ENCODE measurements at regions not wholly inside any gene's neighbourhood (a gene's known extent, or its start where the extent isn't known, plus 50 kb on each side); places are given as distances from the start of the nearest gene placed in this dataset.

- H2AFZ ChIP-seq (ENCODE audit: low read depth, low read length) = 0 out of 2 replicates have a peak overlapping the region, but pooled peaks have one; percentile 9
- WGBS (ENCODE audit: insufficient coverage, low coverage, missing lambda C conversion rate) = 40% methylated on average over 2 of the region's 3 CpGs
- H3K27ac ChIP-seq (ENCODE audit: extremely low read depth, low read depth, low read length) = no peak overlapping the region
- CTCF ChIA-PET (ENCODE audit: low intra/inter-chr PET ratio) = no interaction called here
- in situ Hi-C loops (cut with MboI) (no loop called here), intact Hi-C loops (cut with micrococcal nuclease) (no loop called here)
- H3K79me2 ChIP-seq (ENCODE audit: control insufficient read depth, insufficient read depth, low read length) = no peaks in the 10 kb centered on the region
- H3K4me2 ChIP-seq (ENCODE audit: insufficient read depth, low read length) = no peak overlapping the region
- ATAC-seq = no peak
- H3K9me1 ChIP-seq (ENCODE audit: control insufficient read depth, insufficient read depth, low read length) = no peaks in the 10 kb centered on the region
- no peaks in the 10 kb centered on the region for H3K36me3 ChIP-seq (ENCODE audit: control insufficient read depth, insufficient read depth, low read length)
- no peaks in the 10 kb centered on the region for H3K9me3 ChIP-seq (replicated peaks; ENCODE audit: control insufficient read depth, insufficient read depth, low read depth, low read length)
- H3K27me3 ChIP-seq (ENCODE audit: control insufficient read depth in 2 of 2, insufficient read depth in 2 of 2, low read length in 2 of 2) = no peaks in the 10 kb centered on the region
- POLR2A ChIA-PET = no interaction called here
- H3K9ac ChIP-seq (ENCODE audit: insufficient read depth in 1 of 2, low read depth in 2 of 2, low read length in 2 of 2) = no peak overlapping the region
- no peaks in the 10 kb centered on the region for H4K20me1 ChIP-seq (replicated peaks; ENCODE audit: control insufficient read depth, insufficient read depth, low read length)
- H3K4me1 ChIP-seq (replicated peaks in 1 of 2; ENCODE audit: control insufficient read depth in 2 of 2, insufficient read depth in 2 of 2, low read length in 2 of 2) = no peaks in the 10 kb centered on the region
- no peak for DNase-seq (ENCODE audit: extremely low read depth in 1 of 4, low spot score in 3 of 4)
- TF ChIP-seq, protein P1, sequence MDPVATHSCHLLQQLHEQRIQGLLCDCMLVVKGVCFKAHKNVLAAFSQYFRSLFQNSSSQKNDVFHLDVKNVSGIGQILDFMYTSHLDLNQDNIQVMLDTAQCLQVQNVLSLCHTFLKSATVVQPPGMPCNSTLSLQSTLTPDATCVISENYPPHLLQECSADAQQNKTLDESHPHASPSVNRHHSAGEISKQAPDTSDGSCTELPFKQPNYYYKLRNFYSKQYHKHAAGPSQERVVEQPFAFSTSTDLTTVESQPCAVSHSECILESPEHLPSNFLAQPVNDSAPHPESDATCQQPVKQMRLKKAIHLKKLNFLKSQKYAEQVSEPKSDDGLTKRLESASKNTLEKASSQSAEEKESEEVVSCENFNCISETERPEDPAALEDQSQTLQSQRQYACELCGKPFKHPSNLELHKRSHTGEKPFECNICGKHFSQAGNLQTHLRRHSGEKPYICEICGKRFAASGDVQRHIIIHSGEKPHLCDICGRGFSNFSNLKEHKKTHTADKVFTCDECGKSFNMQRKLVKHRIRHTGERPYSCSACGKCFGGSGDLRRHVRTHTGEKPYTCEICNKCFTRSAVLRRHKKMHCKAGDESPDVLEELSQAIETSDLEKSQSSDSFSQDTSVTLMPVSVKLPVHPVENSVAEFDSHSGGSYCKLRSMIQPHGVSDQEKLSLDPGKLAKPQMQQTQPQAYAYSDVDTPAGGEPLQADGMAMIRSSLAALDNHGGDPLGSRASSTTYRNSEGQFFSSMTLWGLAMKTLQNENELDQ (CRISPR knock-in tag; IDR thresholded peaks at IDR 0.05; ENCODE audit: borderline replicate concordance) = no peak
- TF ChIP-seq NUFIP1 (IDR thresholded peaks at IDR 0.05; ENCODE audit: partially characterized antibody) (no peak), ZBTB9 (CRISPR knock-in tag; IDR thresholded peaks at IDR 0.05) (no peak), HINFP (tag; conservative IDR thresholded peaks at IDR 0.05; ENCODE audit: low read depth) (no peak), TAF15 (IDR thresholded peaks at IDR 0.05; ENCODE audit: low read depth, low read length) (no peak), ILF3 (IDR thresholded peaks at IDR 0.05; ENCODE audit: borderline replicate concordance) (no peak), KLF1 (tag; IDR thresholded peaks at IDR 0.05) (no peak), SAFB2 (IDR thresholded peaks at IDR 0.05; ENCODE audit: borderline replicate concordance, low read depth, low read length, severe bottlenecking) (no peak), ELF4 (CRISPR knock-in tag; IDR thresholded peaks at IDR 0.05) (no peak)
- TF ChIP-seq, protein P2, sequence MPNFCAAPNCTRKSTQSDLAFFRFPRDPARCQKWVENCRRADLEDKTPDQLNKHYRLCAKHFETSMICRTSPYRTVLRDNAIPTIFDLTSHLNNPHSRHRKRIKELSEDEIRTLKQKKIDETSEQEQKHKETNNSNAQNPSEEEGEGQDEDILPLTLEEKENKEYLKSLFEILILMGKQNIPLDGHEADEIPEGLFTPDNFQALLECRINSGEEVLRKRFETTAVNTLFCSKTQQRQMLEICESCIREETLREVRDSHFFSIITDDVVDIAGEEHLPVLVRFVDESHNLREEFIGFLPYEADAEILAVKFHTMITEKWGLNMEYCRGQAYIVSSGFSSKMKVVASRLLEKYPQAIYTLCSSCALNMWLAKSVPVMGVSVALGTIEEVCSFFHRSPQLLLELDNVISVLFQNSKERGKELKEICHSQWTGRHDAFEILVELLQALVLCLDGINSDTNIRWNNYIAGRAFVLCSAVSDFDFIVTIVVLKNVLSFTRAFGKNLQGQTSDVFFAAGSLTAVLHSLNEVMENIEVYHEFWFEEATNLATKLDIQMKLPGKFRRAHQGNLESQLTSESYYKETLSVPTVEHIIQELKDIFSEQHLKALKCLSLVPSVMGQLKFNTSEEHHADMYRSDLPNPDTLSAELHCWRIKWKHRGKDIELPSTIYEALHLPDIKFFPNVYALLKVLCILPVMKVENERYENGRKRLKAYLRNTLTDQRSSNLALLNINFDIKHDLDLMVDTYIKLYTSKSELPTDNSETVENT (CRISPR knock-in tag; IDR thresholded peaks at IDR 0.05) = no peak
- TF ChIP-seq, protein P3, sequence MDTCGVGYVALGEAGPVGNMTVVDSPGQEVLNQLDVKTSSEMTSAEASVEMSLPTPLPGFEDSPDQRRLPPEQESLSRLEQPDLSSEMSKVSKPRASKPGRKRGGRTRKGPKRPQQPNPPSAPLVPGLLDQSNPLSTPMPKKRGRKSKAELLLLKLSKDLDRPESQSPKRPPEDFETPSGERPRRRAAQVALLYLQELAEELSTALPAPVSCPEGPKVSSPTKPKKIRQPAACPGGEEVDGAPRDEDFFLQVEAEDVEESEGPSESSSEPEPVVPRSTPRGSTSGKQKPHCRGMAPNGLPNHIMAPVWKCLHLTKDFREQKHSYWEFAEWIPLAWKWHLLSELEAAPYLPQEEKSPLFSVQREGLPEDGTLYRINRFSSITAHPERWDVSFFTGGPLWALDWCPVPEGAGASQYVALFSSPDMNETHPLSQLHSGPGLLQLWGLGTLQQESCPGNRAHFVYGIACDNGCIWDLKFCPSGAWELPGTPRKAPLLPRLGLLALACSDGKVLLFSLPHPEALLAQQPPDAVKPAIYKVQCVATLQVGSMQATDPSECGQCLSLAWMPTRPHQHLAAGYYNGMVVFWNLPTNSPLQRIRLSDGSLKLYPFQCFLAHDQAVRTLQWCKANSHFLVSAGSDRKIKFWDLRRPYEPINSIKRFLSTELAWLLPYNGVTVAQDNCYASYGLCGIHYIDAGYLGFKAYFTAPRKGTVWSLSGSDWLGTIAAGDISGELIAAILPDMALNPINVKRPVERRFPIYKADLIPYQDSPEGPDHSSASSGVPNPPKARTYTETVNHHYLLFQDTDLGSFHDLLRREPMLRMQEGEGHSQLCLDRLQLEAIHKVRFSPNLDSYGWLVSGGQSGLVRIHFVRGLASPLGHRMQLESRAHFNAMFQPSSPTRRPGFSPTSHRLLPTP (IDR thresholded peaks at IDR 0.05; ENCODE audit: borderline replicate concordance, extremely low read depth, insufficient read length) = no peak
- FAIRE-seq = no peak
- H3K4me3 ChIP-seq = no peak overlapping the region
- no TSS peak for BruUV-seq (replicated peaks)
Observed at GRCh38 chr15:36364377-36364776, 215.0 kb upstream of the CDIN1 start.
